HG02884 (cell line): ENCODE measurements at regions not wholly inside any gene's neighbourhood (a gene's known extent, or its start where the extent isn't known, plus 50 kb on each side); places are given as distances from the start of the nearest gene placed in this dataset.
A peak's percentile ranks its signal among the peaks of the same experiment; 100 is the strongest.
"Not testable (repeated sequence)": the region's sequence is repeated elsewhere in the genome, so short reads cannot be mapped to it uniquely, and the experiment has no call there.

Experiments used
- ATAC-seq: cut with Tn5 transposase; IDR thresholded peaks from one replicate; pipeline ENCODE4 v1.9.1; 2021; ENCODE audit warnings: mild to moderate bottlenecking, moderate library complexity; ENCODE audit not compliant: unreplicated experiment

- not testable (repeated sequence) for ATAC-seq
These were observed 198.0 kb upstream of the DIAPH2 start for GRCh38 chrX:96486687-96487086.

- ATAC-seq = no peak
These were observed 182.1 kb upstream of the DIAPH2 start for GRCh38 chrX:96502507-96502906.

GRCh38 chrX:96529386-96529785 lies 155.3 kb upstream of the DIAPH2 start:
- not testable (repeated sequence) for ATAC-seq

GRCh38 chrX:96538104-96538725 lies 146.4 kb upstream of the DIAPH2 start:
- ATAC-seq = no peak

- peak; percentile 70 for ATAC-seq
These were observed 144.5 kb upstream of the DIAPH2 start for GRCh38 chrX:96540111-96540631.

GRCh38 chrX:96546281-96546680 lies 138.4 kb upstream of the DIAPH2 start:
- not testable (repeated sequence) for ATAC-seq

- ATAC-seq = no peak
These were observed 133.2 kb upstream of the DIAPH2 start for GRCh38 chrX:96551322-96551872.

- ATAC-seq = no peak
These were observed 127.8 kb upstream of the DIAPH2 start for GRCh38 chrX:96556886-96557285.

- ATAC-seq = not testable (repeated sequence)
These were observed 123.5 kb upstream of the DIAPH2 start for GRCh38 chrX:96561129-96561528.

- no peak for ATAC-seq
These were observed 121.0 kb upstream of the DIAPH2 start for GRCh38 chrX:96563646-96564045.

- no peak for ATAC-seq
These were observed 120.0 kb upstream of the DIAPH2 start for GRCh38 chrX:96564595-96564994.

GRCh38 chrX:96566878-96567277 lies 117.8 kb upstream of the DIAPH2 start:
- no peak for ATAC-seq

- no peak for ATAC-seq
These were observed 116.6 kb upstream of the DIAPH2 start for GRCh38 chrX:96568071-96568470.

GRCh38 chrX:96569034-96569433 lies 115.6 kb upstream of the DIAPH2 start:
- ATAC-seq = no peak

GRCh38 chrX:96575011-96575410 lies 109.6 kb upstream of the DIAPH2 start:
- no peak for ATAC-seq

- ATAC-seq = no peak
These were observed 108.3 kb upstream of the DIAPH2 start for GRCh38 chrX:96576368-96576767.

- no peak for ATAC-seq
These were observed 105.9 kb upstream of the DIAPH2 start for GRCh38 chrX:96578781-96579180.

GRCh38 chrX:96579252-96579651 lies 105.4 kb upstream of the DIAPH2 start:
- no peak for ATAC-seq

GRCh38 chrX:96590403-96590802 lies 94.2 kb upstream of the DIAPH2 start:
- ATAC-seq = no peak

- ATAC-seq = no peak
These were observed 93.2 kb upstream of the DIAPH2 start for GRCh38 chrX:96591421-96591820.

GRCh38 chrX:96597847-96598246 lies 86.8 kb upstream of the DIAPH2 start:
- ATAC-seq = not testable (repeated sequence)

GRCh38 chrX:96611619-96612362 lies 72.9 kb upstream of the DIAPH2 start:
- no peak for ATAC-seq
